ENCODE measurements at regions not wholly inside any gene's neighbourhood (a gene's known extent, or its start where the extent isn't known, plus 50 kb on each side); places are given as distances from the start of the nearest gene placed in this dataset.

DNA sequence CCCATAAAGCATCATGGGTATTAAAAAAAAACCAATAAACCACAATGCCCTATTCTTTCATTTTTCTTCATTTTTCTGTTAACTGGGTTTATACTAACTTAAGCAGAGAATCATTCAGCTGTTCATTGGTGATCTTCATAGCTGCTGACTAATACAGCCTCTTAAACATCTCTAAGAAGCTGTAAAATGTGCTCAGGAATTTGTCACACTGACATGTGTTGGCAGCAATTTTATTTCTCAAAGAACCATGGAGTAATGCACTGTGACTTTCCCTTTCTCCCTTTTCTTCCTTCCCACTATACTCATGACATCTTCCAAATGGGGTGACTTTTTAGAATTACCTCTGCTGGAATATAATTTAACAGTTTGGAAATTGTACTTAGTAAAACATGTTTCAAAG, 315.4 kb downstream of the ANTXR2 start (continued):
- TF ChIP-seq EED (IDR thresholded peaks at IDR 0.05; ENCODE audit: low read depth), result no peak
- no peak for TF ChIP-seq HDAC6 (IDR thresholded peaks at IDR 0.05; ENCODE audit: unreplicated experiment)
- TF ChIP-seq PAX8 (IDR thresholded peaks at IDR 0.05), result no peak

DNA sequence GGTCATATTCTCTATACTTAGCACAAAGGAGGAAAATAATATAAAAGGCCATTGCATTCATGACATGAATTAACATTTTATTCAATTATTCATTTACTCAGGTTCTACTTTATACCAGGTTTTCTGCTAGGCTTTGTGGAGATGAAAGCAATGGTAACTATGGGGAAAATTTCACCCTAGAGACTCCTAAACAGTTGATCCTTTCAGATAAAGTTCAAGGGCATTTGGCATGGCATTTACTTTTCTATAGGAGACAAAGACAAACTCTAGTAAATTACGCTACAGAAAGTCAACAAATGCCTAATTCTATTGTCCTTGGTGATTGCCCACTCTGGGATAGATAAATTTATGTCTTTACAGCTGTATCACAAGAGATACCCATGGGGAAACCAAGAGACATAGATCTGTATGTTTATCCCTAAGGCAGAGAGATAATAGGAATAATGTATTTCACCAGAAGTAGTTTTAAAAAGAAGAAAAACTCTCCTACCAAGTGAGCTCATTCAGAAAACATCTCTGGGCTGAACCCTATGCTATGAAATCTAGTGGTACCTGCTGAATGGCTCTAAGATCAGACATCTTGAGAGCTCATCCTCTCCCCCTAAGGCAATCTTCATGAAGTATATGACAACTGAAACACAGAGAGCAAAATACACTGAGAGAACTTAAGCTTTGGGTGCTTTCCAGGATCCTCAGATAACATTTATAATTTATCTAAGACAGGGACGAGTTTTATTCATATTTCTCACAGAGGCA, 316.7 kb downstream of the ANTXR2 start:
- intact Hi-C loops (cut with micrococcal nuclease; ENCODE audit: unreplicated experiment), result no loop called here

More for the DNA sequence above, 316.7 kb downstream of the ANTXR2 start:
- no TSS peak for BruUV-seq (replicated peaks)
- Histone ChIP-seq H3K4me1 (ENCODE audit: control insufficient read depth, insufficient read depth, low read length) (no peaks in the 10 kb centered on the region), H3K27me3 (replicated peaks in 1 of 2; ENCODE audit: control insufficient read depth in 2 of 2, insufficient read depth in 2 of 2, low read length in 1 of 2) (no peaks in the 10 kb centered on the region), H3K9me3 (replicated peaks; ENCODE audit: control insufficient read depth, insufficient read depth, low read length) (no peaks in the 10 kb centered on the region), H3K27ac (ENCODE audit: control insufficient read depth, insufficient read depth) (no peak overlapping the region), H3K9ac (ENCODE audit: control insufficient read depth, insufficient read depth, low read length) (no peak overlapping the region), H3K36me3 (ENCODE audit: control insufficient read depth in 2 of 2, insufficient read depth in 2 of 2, low read length in 1 of 2) (no peaks in the 10 kb centered on the region), H3K4me2 (ENCODE audit: control insufficient read depth, insufficient read depth) (no peak overlapping the region), H2AFZ (ENCODE audit: control insufficient read depth, low read depth, low read length) (no peak overlapping the region), H3K79me2 (ENCODE audit: control insufficient read depth, insufficient read depth, low read length) (no peaks in the 10 kb centered on the region), H3K4me3 (no peak overlapping the region), H4K20me1 (ENCODE audit: control insufficient read depth, insufficient read depth) (no peaks in the 10 kb centered on the region)
- SMC1A ChIA-PET (ENCODE audit: uncharacterized antibody, unreplicated experiment), result no interaction called here
- TF ChIP-seq, protein P1, sequence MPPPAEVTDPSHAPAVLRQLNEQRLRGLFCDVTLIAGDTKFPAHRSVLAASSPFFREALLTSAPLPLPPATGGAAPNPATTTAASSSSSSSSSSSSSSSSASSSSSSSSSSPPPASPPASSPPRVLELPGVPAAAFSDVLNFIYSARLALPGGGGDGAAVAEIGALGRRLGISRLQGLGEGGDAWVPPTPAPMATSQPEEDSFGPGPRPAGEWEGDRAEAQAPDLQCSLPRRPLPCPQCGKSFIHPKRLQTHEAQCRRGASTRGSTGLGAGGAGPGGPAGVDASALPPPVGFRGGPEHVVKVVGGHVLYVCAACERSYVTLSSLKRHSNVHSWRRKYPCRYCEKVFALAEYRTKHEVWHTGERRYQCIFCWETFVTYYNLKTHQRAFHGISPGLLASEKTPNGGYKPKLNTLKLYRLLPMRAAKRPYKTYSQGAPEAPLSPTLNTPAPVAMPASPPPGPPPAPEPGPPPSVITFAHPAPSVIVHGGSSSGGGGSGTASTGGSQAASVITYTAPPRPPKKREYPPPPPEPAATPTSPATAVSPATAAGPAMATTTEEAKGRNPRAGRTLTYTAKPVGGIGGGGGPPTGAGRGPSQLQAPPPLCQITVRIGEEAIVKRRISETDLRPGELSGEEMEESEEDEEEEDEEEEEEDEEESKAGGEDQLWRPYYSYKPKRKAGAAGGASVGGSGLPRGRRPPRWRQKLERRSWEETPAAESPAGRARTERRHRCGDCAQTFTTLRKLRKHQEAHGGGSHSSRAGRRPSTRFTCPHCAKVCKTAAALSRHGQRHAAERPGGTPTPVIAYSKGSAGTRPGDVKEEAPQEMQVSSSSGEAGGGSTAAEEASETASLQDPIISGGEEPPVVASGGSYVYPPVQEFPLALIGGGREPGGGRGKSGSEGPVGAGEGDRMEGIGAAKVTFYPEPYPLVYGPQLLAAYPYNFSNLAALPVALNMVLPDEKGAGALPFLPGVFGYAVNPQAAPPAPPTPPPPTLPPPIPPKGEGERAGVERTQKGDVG (CRISPR knock-in tag; IDR thresholded peaks at IDR 0.05), result no peak
- TF ChIP-seq RELA (IDR thresholded peaks at IDR 0.05; ENCODE audit: borderline replicate concordance, partially characterized antibody) (no peak), MEF2A (IDR thresholded peaks at IDR 0.05; ENCODE audit: insufficient read depth, low read depth, low read length) (no peak), TAF1 (IDR thresholded peaks at IDR 0.05; ENCODE audit: borderline replicate concordance, low read depth, low read length) (no peak), ZNF274 (IDR thresholded peaks at IDR 0.05; ENCODE audit: insufficient read depth, insufficient read length) (no peak), ATF7 (IDR thresholded peaks at IDR 0.05; ENCODE audit: low read depth) (no peak), YBX1 (IDR thresholded peaks at IDR 0.05) (no peak), MTA2 (IDR thresholded peaks at IDR 0.05; ENCODE audit: low read depth) (no peak)
- RAD21 ChIA-PET (ENCODE audit: unreplicated experiment), result no interaction called here
- CTCF ChIA-PET, result no interaction called here
- POLR2A ChIA-PET, result no interaction called here
- DNase-seq (ENCODE audit: low read depth, low spot score) (no peak), ATAC-seq (no peak), FAIRE-seq (no peak)
- in situ Hi-C loops (cut with MboI), result no loop called here
- WGBS (ENCODE audit: insufficient coverage, insufficient replicate concordance, low lambda C conversion rate, missing lambda C conversion rate), result 0% methylated on average over 2 of the region's 2 CpGs
